ENCODE measurements at regions not wholly inside any gene's neighbourhood (a gene's known extent, or its start where the extent isn't known, plus 50 kb on each side); places are given as distances from the start of the nearest gene placed in this dataset.

- peaks cover 6% of the 10 kb centered on the region for H3K4me1 Mint-ChIP-seq (ENCODE audit: low read depth)
- H3K4me3 Mint-ChIP-seq, result no peak overlapping the region
- no peak for ATAC-seq (replicated peaks in 1 of 2)
- peaks cover 0 to 3% of the 10 kb centered on the region in 2 donors for H3K9me3 Mint-ChIP-seq
- H3K36me3 Mint-ChIP-seq (ENCODE audit: insufficient read depth in 2 of 2), result no peaks in the 10 kb centered on the region
- H3K27ac Mint-ChIP-seq, result no peak overlapping the region
- no peaks in the 10 kb centered on the region for H3K27me3 Mint-ChIP-seq (ENCODE audit: low read depth)
- DNase-seq, result no peak
These were observed 143.8 kb downstream of the FGF1 start for GRCh38 chr5:142542078-142542477.

GRCh38 chr5:142540922-142541422, 144.9 kb downstream of the FGF1 start:
- H3K36me3 Mint-ChIP-seq (ENCODE audit: insufficient read depth in 2 of 2), result no peaks in the 10 kb centered on the region
- no peak for DNase-seq
- H3K27ac Mint-ChIP-seq, result no peak overlapping the region
- ATAC-seq (replicated peaks in 1 of 2), result no peak
- H3K9me3 Mint-ChIP-seq, result peaks cover 0 to 3% of the 10 kb centered on the region in 2 donors
- H3K4me1 Mint-ChIP-seq (ENCODE audit: low read depth), result peaks cover 6% of the 10 kb centered on the region
- H3K27me3 Mint-ChIP-seq (ENCODE audit: low read depth), result no peaks in the 10 kb centered on the region
- H3K4me3 Mint-ChIP-seq, result no peak overlapping the region

- Mint-ChIP-seq H3K27ac (no peak overlapping the region), H3K27me3 (ENCODE audit: low read depth) (no peaks in the 10 kb centered on the region), H3K4me3 (no peak overlapping the region), H3K9me3 (peaks cover 0 to 7% of the 10 kb centered on the region in 2 donors), H3K36me3 (ENCODE audit: insufficient read depth in 2 of 2) (no peaks in the 10 kb centered on the region), H3K4me1 (ENCODE audit: low read depth) (peaks cover 6% of the 10 kb centered on the region)
- ATAC-seq (replicated peaks in 1 of 2) (no peak), DNase-seq (no peak)
These were observed 146.6 kb downstream of the FGF1 start for GRCh38 chr5:142539154-142539740.

GRCh38 chr5:142537938-142538337, 148.0 kb downstream of the FGF1 start:
- H3K27ac Mint-ChIP-seq, result peak overlapping the region; percentile 67
- peak; percentile 40 to 85 for ATAC-seq (replicated peaks in 1 of 2)
- H3K36me3 Mint-ChIP-seq (ENCODE audit: insufficient read depth in 2 of 2), result no peaks in the 10 kb centered on the region
- H3K9me3 Mint-ChIP-seq, result peaks cover 0 to 7% of the 10 kb centered on the region in 2 donors
- H3K4me3 Mint-ChIP-seq, result no peak overlapping the region
- H3K4me1 Mint-ChIP-seq (ENCODE audit: low read depth), result peaks cover 6% of the 10 kb centered on the region
- DNase-seq, result peak in 1 of 2 donors; percentile 20
- no peaks in the 10 kb centered on the region for H3K27me3 Mint-ChIP-seq (ENCODE audit: low read depth)

- Mint-ChIP-seq H3K27me3 (ENCODE audit: low read depth) (no peaks in the 10 kb centered on the region), H3K9me3 (peaks cover 0 to 7% of the 10 kb centered on the region in 2 donors), H3K36me3 (ENCODE audit: insufficient read depth in 2 of 2) (no peaks in the 10 kb centered on the region), H3K4me1 (ENCODE audit: low read depth) (peaks cover 7% of the 10 kb centered on the region), H3K27ac (no peak overlapping the region), H3K4me3 (no peak overlapping the region)
- DNase-seq (no peak), ATAC-seq (replicated peaks in 1 of 2) (no peak)
These were observed 153.1 kb downstream of the FGF1 start for GRCh38 chr5:142532781-142533176.

GRCh38 chr5:142531977-142532780, 153.7 kb downstream of the FGF1 start:
- H3K9me3 Mint-ChIP-seq, result peaks cover 0 to 5% of the 10 kb centered on the region in 2 donors
- DNase-seq, result no peak
- no peak overlapping the region for H3K4me3 Mint-ChIP-seq
- no peak overlapping the region for H3K27ac Mint-ChIP-seq
- H3K4me1 Mint-ChIP-seq (ENCODE audit: low read depth), result peaks cover 7% of the 10 kb centered on the region
- no peaks in the 10 kb centered on the region for H3K36me3 Mint-ChIP-seq (ENCODE audit: insufficient read depth in 2 of 2)
- ATAC-seq (replicated peaks in 1 of 2), result no peak
- no peaks in the 10 kb centered on the region for H3K27me3 Mint-ChIP-seq (ENCODE audit: low read depth)

- Mint-ChIP-seq H3K4me3 (no peak overlapping the region), H3K27me3 (ENCODE audit: low read depth) (no peaks in the 10 kb centered on the region), H3K4me1 (ENCODE audit: low read depth) (peaks cover 7% of the 10 kb centered on the region), H3K9me3 (peaks cover 0 to 4% of the 10 kb centered on the region in 2 donors), H3K36me3 (ENCODE audit: insufficient read depth in 2 of 2) (no peaks in the 10 kb centered on the region), H3K27ac (no peak overlapping the region)
- DNase-seq, result no peak
- ATAC-seq (replicated peaks in 1 of 2), result no peak
These were observed 155.0 kb downstream of the FGF1 start for GRCh38 chr5:142530904-142531303.

- ATAC-seq (replicated peaks in 1 of 2) (peak in 1 of 2 donors; percentile 56), DNase-seq (no peak)
- Mint-ChIP-seq H3K4me1 (ENCODE audit: low read depth) (peaks cover 7% of the 10 kb centered on the region), H3K9me3 (peaks cover 0 to 2% of the 10 kb centered on the region in 2 donors), H3K27ac (no peak overlapping the region), H3K36me3 (ENCODE audit: insufficient read depth in 2 of 2) (no peaks in the 10 kb centered on the region), H3K27me3 (ENCODE audit: low read depth) (no peaks in the 10 kb centered on the region), H3K4me3 (no peak overlapping the region)
These were observed 156.1 kb downstream of the FGF1 start for GRCh38 chr5:142529626-142530278.

- Mint-ChIP-seq H3K27me3 (ENCODE audit: low read depth) (no peaks in the 10 kb centered on the region), H3K4me1 (ENCODE audit: low read depth) (peaks cover 7% of the 10 kb centered on the region), H3K27ac (no peak overlapping the region)
These were observed 158.1 kb downstream of the FGF1 start for GRCh38 chr5:142527664-142528295.

GRCh38 chr5:142527234-142527633, 158.7 kb downstream of the FGF1 start:
- ATAC-seq (replicated peaks in 1 of 2) (no peak), DNase-seq (no peak)
- Mint-ChIP-seq H3K9me3 (no peaks in the 10 kb centered on the region), H3K4me3 (no peak overlapping the region), H3K36me3 (ENCODE audit: insufficient read depth in 2 of 2) (no peaks in the 10 kb centered on the region), H3K27me3 (ENCODE audit: low read depth) (no peaks in the 10 kb centered on the region), H3K27ac (no peak overlapping the region), H3K4me1 (ENCODE audit: low read depth) (peaks cover 7% of the 10 kb centered on the region)

More at GRCh38 chr5:142527664-142528295, 158.1 kb downstream of the FGF1 start:
- H3K36me3 Mint-ChIP-seq (ENCODE audit: insufficient read depth in 2 of 2), result no peaks in the 10 kb centered on the region
- DNase-seq, result no peak
- ATAC-seq (replicated peaks in 1 of 2), result no peak
- no peak overlapping the region for H3K4me3 Mint-ChIP-seq
- no peaks in the 10 kb centered on the region for H3K9me3 Mint-ChIP-seq

GRCh38 chr5:142522983-142523382, 162.9 kb downstream of the FGF1 start:
- Mint-ChIP-seq H3K27ac (no peak overlapping the region), H3K9me3 (no peaks in the 10 kb centered on the region), H3K4me1 (ENCODE audit: low read depth) (no peaks in the 10 kb centered on the region), H3K27me3 (ENCODE audit: low read depth) (no peaks in the 10 kb centered on the region), H3K36me3 (ENCODE audit: insufficient read depth in 2 of 2) (no peaks in the 10 kb centered on the region), H3K4me3 (no peak overlapping the region)
- ATAC-seq (replicated peaks in 1 of 2), result no peak
- no peak for DNase-seq

GRCh38 chr5:142521706-142522105, 164.2 kb downstream of the FGF1 start:
- ATAC-seq (replicated peaks in 1 of 2), result no peak
- DNase-seq, result no peak
- H3K27me3 Mint-ChIP-seq (ENCODE audit: low read depth), result no peaks in the 10 kb centered on the region

GRCh38 chr5:142520885-142521284, 165.0 kb downstream of the FGF1 start:
- no peak overlapping the region for H3K4me3 Mint-ChIP-seq
- DNase-seq (no peak), ATAC-seq (replicated peaks in 1 of 2) (no peak)
- H3K36me3 Mint-ChIP-seq (ENCODE audit: insufficient read depth in 2 of 2), result peaks cover 4 to 7% of the 10 kb centered on the region in 2 donors
- H3K4me1 Mint-ChIP-seq (ENCODE audit: low read depth), result no peaks in the 10 kb centered on the region
- no peak overlapping the region for H3K27ac Mint-ChIP-seq
- peaks cover 8 to 10% of the 10 kb centered on the region in 2 donors for H3K9me3 Mint-ChIP-seq
- H3K27me3 Mint-ChIP-seq (ENCODE audit: low read depth), result no peaks in the 10 kb centered on the region

More at GRCh38 chr5:142521706-142522105, 164.2 kb downstream of the FGF1 start:
- Mint-ChIP-seq H3K4me3 (no peak overlapping the region), H3K36me3 (ENCODE audit: insufficient read depth in 2 of 2) (peaks cover 0 to 1% of the 10 kb centered on the region in 2 donors), H3K27ac (no peak overlapping the region), H3K9me3 (peaks cover 1 to 4% of the 10 kb centered on the region in 2 donors), H3K4me1 (ENCODE audit: low read depth) (no peaks in the 10 kb centered on the region)
